PC-3 (cell line): ENCODE measurements at regions not wholly inside any gene's neighbourhood (a gene's known extent, or its start where the extent isn't known, plus 50 kb on each side); places are given as distances from the start of the nearest gene placed in this dataset.

ENCODE experiments used
- CTCF ChIP-seq: fragments of 300-600 bp; sonication (generic); conservative IDR thresholded peaks from 2 replicates; pipeline ENCODE4 v1.5.1; 2017; ENCODE audit warnings: antibody characterized with exemption, low read depth, mild to moderate bottlenecking, low read length
- EZH2 ChIP-seq: fragments of 300-600 bp; sonication (generic); IDR thresholded peaks from one replicate; pipeline ENCODE4 v1.6.1; 2017; ENCODE audit warnings: antibody characterized with exemption, mild to moderate bottlenecking, low read length; ENCODE audit not compliant: unreplicated experiment

- TF ChIP-seq EZH2 = no peak
- no peak for TF ChIP-seq CTCF
Observed at GRCh38 chr4:18572481-18572880, 550.9 kb upstream of the LCORL start.
